AG10803 (cell line): ENCODE measurements at regions not wholly inside any gene's neighbourhood (a gene's known extent, or its start where the extent isn't known, plus 50 kb on each side); places are given as distances from the start of the nearest gene placed in this dataset.
A peak's percentile ranks its signal among the peaks of the same experiment; 100 is the strongest.

Experiments
- DNase-seq: peaks from one replicate; pipeline ENCODE4 v3.0.0; 2010; ENCODE audit warnings: low read depth
- H3K4me3 ChIP-seq: 2 replicates; pipeline ENCODE4 v1.5.1; 2011; ENCODE audit warnings: mild to moderate bottlenecking, low read length, control low read depth
- CTCF ChIP-seq: conservative IDR thresholded peaks from 2 replicates; pipeline ENCODE4 v1.5.1; 2011; ENCODE audit warnings: mild to moderate bottlenecking, low read length, control low read depth, inconsistent platforms

DNA sequence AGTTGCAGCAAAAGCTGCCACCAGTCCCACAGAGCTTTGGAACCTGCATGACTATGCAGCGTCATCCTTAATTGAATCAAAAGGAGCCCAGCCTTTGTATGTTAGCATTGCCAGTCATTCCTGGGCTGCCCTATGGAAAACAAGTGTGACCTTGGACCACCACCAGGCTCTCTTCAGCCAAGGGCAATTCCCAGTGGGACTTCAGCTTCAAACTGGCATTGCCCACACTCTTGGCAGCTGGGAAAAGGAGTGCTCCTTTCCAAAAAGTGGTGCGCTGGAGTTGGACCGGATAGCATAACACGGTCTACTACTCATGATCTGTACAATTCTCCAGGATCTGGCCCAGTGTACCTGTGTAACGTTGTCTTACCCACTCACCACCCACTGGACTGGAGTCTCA lies 259.5 kb downstream of the MREG start:
- TF ChIP-seq CTCF = no peak
- no peak for DNase-seq
- H3K4me3 ChIP-seq = no peak overlapping the region

- TF ChIP-seq CTCF = no peak
- no peak for DNase-seq
- no peak overlapping the region for H3K4me3 ChIP-seq
Observed at GRCh38 chr2:215752991-215753390, 260.4 kb downstream of the MREG start.

DNA sequence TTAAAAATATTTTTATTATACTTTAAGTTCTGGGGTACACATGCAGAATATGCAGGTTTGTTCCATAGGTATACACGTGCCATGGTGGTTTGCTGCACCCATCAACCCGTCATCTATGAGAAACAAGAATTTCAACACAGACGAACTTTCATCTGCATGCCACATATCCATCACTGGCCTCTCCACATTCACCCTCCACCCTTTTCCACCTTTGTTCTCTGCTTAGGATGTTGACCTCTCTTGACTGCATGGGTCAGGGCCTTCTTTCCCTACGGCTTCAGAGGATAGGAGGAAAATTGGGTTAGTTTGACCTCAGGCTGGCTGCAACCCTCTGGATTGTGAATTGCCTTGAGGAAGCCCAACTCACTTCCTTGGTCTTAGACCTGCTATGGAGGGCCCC lies 260.9 kb downstream of the MREG start:
- no peak overlapping the region for H3K4me3 ChIP-seq
- no peak for DNase-seq
- TF ChIP-seq CTCF = no peak

GRCh38 chr2:215751911-215752272 lies 261.5 kb downstream of the MREG start:
- no peak overlapping the region for H3K4me3 ChIP-seq
- TF ChIP-seq CTCF = no peak
- DNase-seq = no peak

DNA sequence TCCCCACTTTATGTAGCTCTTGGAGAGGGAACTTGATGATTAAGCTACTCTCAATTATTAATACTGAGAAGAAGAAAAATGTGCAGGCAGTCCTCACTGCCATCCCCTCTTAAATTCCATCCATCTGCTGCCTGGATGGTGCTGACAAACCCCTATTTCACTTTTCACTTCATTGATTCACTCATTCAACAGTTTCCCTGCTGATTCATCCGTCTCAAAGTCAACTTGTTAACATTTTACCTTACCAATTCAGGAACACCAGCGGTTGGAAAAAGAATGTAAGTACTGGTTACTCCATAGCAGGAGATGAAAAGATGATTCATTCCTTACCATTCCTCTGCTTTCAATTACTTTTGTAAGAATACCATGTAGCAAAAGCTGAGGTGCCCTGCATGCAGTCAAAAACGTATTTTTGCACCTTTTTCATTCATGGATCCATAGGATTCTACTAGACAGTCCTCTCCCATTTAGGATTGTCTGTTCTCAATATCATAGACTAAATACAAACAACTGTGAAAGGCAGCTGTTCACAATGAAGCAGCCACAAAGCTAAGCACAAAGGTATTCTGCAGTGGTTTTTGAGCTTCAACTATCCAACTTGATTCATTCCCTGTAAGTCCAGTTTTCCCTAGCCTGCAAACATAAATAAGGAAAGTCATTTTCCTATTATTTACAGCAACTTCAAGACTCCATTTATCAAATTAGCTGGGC lies 262.0 kb downstream of the MREG start:
- peak; percentile 94 for DNase-seq
- H3K4me3 ChIP-seq = no peak overlapping the region
- no peak for TF ChIP-seq CTCF

- peak; percentile 47 for DNase-seq
- H3K4me3 ChIP-seq = no peak overlapping the region
- TF ChIP-seq CTCF = no peak
Observed at GRCh38 chr2:215750763-215751162, 262.6 kb downstream of the MREG start.

- DNase-seq = peak; percentile 92
- no peak for TF ChIP-seq CTCF
- H3K4me3 ChIP-seq = no peak overlapping the region
Observed at GRCh38 chr2:215749092-215749957, 264.0 kb downstream of the MREG start.
